Natural killer cell (primary cell): ENCODE measurements at regions not wholly inside any gene's neighbourhood (a gene's known extent, or its start where the extent isn't known, plus 50 kb on each side); places are given as distances from the start of the nearest gene placed in this dataset.

Experiments
- ATAC-seq, 3 donors: fragments of 150-1000 bp in 2 of 3; fragments of 200-7000 bp in 1 of 3; cut with Tn5 transposase; 1 replicate in 1 of 3; 2 replicates in 2 of 3; pipeline ENCODE4 v1.10.0; 2021; ENCODE audit warnings: mild to moderate bottlenecking in 2 of 3, moderate library complexity in 2 of 3
- DNase-seq, 2 donors: peaks; one replicate each; pipeline versions ENCODE4 v3.0.0 to v3.0.0-alpha.2; 2013 to 2021; ENCODE audit warnings: mixed read lengths in 1 of 2
- H3K27ac ChIP-seq: one replicate; pipeline ENCODE4 v1.5.1; 2013; ENCODE audit warnings: mild to moderate bottlenecking, low read length
- H3K27me3 ChIP-seq: one replicate; pipeline ENCODE4 v1.6.1; 2013; ENCODE audit warnings: low read length; ENCODE audit not compliant: control insufficient read depth, insufficient read depth
- H3K36me3 ChIP-seq: one replicate; pipeline ENCODE4 v1.6.1; 2013; ENCODE audit warnings: low read length; ENCODE audit not compliant: control insufficient read depth, insufficient read depth
- H3K4me1 ChIP-seq: one replicate; pipeline ENCODE4 v1.6.1; 2013; ENCODE audit warnings: low read length; ENCODE audit not compliant: control insufficient read depth, insufficient read depth
- H3K4me3 ChIP-seq: one replicate; pipeline ENCODE4 v1.5.1; 2013; ENCODE audit warnings: low read length
- H3K9me3 ChIP-seq: one replicate; pipeline ENCODE4 v1.6.1; 2013; ENCODE audit warnings: low read length; ENCODE audit not compliant: control insufficient read depth, insufficient read depth
- H3K27ac Mint-ChIP-seq, 2 donors: one replicate each; pipeline ENCODE4 v1.8.0; 2022; ENCODE audit warnings: mild to moderate bottlenecking in 2 of 2, mixed read lengths in 2 of 2, moderate library complexity in 1 of 2
- H3K27me3 Mint-ChIP-seq, 2 donors: one replicate each; pipeline ENCODE4 v1.8.0; 2022; ENCODE audit warnings: low read depth in 2 of 2, mixed read lengths in 2 of 2
- H3K36me3 Mint-ChIP-seq: one replicate; pipeline ENCODE4 v1.8.0; 2022; ENCODE audit warnings: mixed read lengths
- H3K4me1 Mint-ChIP-seq, 2 donors: one replicate each; pipeline ENCODE4 v1.8.0; 2022; ENCODE audit warnings: mixed read lengths in 2 of 2
- H3K4me3 Mint-ChIP-seq: one replicate; pipeline ENCODE4 v1.8.0; 2022; ENCODE audit warnings: mild to moderate bottlenecking, moderate library complexity, mixed read lengths
- H3K9me3 Mint-ChIP-seq, 2 donors: one replicate each; pipeline ENCODE4 v1.8.0; 2022; ENCODE audit warnings: mixed read lengths in 2 of 2
- WGBS: methylation state at CpG from one replicate; pipeline ENCODE4 v1.1.7; 2013; ENCODE audit warnings: missing lambda C conversion rate; ENCODE audit not compliant: insufficient coverage; 5-methylcytosine and 5-hydroxymethylcytosine counted together
- intact Hi-C: fragments of 100-400 bp; cut with micrococcal nuclease; formaldehyde crosslinking; loops from one replicate; pipeline ENCODE4 v1.14.2; 2022
- TF ChIP-seq, protein P1 (sequence below): fragments of 200-600 bp; IDR thresholded peaks from one replicate; pipeline ENCODE4 v1.8.0; 2022; ENCODE audit warnings: antibody characterized with exemption

DNA sequence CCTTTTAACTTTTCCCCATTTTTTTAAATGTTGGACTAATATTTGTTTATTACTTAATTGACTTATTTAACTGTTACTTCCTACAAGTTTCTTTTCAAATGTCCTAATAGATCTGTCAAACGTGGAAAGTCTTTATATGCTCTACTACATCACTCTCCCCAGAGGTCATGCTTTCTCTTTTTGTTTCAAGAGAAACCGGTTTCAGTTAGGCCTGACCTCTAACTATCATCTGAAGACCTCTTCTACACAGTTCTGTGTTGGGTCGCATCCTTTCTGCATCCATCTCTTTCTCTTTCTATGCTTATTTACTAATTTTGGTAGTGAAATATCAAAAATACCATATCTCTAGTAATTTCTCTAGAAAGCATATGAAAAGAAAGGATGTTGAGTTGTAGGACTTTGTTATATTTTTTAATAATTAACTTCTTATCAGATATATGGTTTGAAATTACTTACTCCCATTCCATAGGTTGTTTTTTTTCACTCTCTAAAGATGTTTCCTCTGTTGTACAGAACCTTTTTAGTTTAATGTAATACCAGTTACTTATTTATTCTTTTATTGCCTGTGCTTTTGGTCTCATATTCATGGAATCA lies 781.2 kb upstream of the ARPP21 start:
- no peaks in the 10 kb centered on the region for H3K4me1 ChIP-seq
- H3K4me1 Mint-ChIP-seq, result no peaks in the 10 kb centered on the region
- DNase-seq (no peak), ATAC-seq (no peak)
- 73% methylated on average over 2 of the region's 3 CpGs for WGBS
- no peaks in the 10 kb centered on the region for H3K27me3 ChIP-seq
- TF ChIP-seq, protein P1, sequence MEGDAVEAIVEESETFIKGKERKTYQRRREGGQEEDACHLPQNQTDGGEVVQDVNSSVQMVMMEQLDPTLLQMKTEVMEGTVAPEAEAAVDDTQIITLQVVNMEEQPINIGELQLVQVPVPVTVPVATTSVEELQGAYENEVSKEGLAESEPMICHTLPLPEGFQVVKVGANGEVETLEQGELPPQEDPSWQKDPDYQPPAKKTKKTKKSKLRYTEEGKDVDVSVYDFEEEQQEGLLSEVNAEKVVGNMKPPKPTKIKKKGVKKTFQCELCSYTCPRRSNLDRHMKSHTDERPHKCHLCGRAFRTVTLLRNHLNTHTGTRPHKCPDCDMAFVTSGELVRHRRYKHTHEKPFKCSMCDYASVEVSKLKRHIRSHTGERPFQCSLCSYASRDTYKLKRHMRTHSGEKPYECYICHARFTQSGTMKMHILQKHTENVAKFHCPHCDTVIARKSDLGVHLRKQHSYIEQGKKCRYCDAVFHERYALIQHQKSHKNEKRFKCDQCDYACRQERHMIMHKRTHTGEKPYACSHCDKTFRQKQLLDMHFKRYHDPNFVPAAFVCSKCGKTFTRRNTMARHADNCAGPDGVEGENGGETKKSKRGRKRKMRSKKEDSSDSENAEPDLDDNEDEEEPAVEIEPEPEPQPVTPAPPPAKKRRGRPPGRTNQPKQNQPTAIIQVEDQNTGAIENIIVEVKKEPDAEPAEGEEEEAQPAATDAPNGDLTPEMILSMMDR, result no peak
- no peaks in the 10 kb centered on the region for H3K36me3 ChIP-seq
- no peak overlapping the region for H3K4me3 Mint-ChIP-seq
- H3K27me3 Mint-ChIP-seq, result no peaks in the 10 kb centered on the region
- H3K4me3 ChIP-seq, result no peak overlapping the region
- intact Hi-C loops, result no loop called here
- no peaks in the 10 kb centered on the region for H3K36me3 Mint-ChIP-seq
- H3K27ac Mint-ChIP-seq, result no peak overlapping the region
- H3K27ac ChIP-seq, result no peak overlapping the region
- H3K9me3 Mint-ChIP-seq, result peaks cover 8 to 20% of the 10 kb centered on the region in 2 donors
- H3K9me3 ChIP-seq, result no peaks in the 10 kb centered on the region

DNA sequence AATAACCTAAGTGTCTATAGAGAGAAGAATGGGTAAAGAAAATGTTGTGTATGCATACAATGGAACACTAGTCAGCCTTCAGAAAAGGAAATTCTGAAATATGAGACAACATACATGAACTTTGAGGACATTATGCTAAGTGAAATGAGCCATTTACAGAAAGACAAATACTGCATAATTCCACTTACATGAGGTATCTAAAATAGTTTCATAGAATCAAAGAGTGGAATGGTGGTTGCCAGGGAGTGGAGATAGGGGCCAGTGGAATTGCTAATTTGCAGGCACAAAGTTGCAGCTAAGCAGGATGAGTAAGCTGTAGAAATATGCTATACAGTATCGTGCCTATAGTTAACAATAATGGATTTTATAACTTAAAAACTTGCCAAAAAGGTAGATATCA lies 779.6 kb upstream of the ARPP21 start:
- H3K4me1 ChIP-seq, result no peaks in the 10 kb centered on the region
- DNase-seq (no peak), ATAC-seq (no peak)
- Mint-ChIP-seq H3K9me3 (peaks cover 6 to 16% of the 10 kb centered on the region in 2 donors), H3K4me1 (no peaks in the 10 kb centered on the region), H3K4me3 (no peak overlapping the region), H3K27me3 (no peaks in the 10 kb centered on the region), H3K27ac (no peak overlapping the region), H3K36me3 (no peaks in the 10 kb centered on the region)
- intact Hi-C loops, result no loop called here
- TF ChIP-seq, protein P1, result no peak
- WGBS, result no CpG with 5 or more reads among the region's 1 CpG
- no peaks in the 10 kb centered on the region for H3K9me3 ChIP-seq
- no peaks in the 10 kb centered on the region for H3K27me3 ChIP-seq
- H3K36me3 ChIP-seq, result no peaks in the 10 kb centered on the region
- H3K4me3 ChIP-seq, result no peak overlapping the region
- H3K27ac ChIP-seq, result no peak overlapping the region

DNA sequence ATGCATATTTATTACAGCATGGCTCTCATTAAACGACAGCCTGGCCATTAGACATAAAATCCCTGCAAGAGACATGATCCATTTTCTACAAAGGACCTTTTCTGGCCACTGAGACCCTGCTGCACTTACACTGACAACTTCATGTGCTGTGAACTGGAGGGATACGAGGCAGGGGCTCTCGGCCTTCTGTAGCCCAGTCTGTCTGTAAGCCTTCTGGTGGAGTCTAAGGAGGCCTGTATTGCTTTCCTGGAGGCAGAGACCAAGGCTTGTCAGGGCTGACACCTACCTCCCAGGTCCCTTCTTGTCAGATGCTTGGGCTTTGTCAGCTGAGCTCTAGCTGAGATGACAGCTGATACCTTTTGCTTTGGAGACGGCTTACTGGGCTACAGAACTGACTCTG lies 776.9 kb upstream of the ARPP21 start:
- Histone ChIP-seq H3K4me1 (no peaks in the 10 kb centered on the region), H3K4me3 (no peak overlapping the region), H3K27ac (no peak overlapping the region), H3K27me3 (no peaks in the 10 kb centered on the region), H3K36me3 (no peaks in the 10 kb centered on the region), H3K9me3 (no peaks in the 10 kb centered on the region)
- 72% methylated on average over 4 of the region's 4 CpGs for WGBS
- no peak for ATAC-seq
- Mint-ChIP-seq H3K27ac (no peak overlapping the region), H3K27me3 (no peaks in the 10 kb centered on the region), H3K36me3 (no peaks in the 10 kb centered on the region), H3K9me3 (peaks cover 8 to 10% of the 10 kb centered on the region in 2 donors), H3K4me3 (no peak overlapping the region), H3K4me1 (no peaks in the 10 kb centered on the region)
- DNase-seq, result no peak
- TF ChIP-seq, protein P1, result no peak
- intact Hi-C loops, result no loop called here

DNA sequence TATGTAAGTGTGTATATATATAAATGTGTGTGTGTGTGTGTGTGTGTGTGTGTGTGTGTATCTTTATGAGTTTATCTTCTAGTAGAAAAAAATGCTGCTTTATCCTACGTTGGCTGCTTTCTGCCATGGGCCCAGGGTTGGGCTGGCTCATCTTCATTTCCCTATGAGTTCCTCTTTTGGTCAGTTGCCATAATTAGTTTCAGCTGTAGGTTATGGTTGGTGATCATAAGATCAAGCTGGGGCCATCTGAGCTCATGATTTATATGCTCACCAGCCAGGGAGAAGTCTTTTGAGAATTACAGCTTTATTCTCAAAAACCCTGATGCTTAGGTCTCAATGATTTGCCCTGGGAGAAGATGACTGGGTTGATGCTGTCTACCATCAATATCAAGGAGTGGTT lies 775.8 kb upstream of the ARPP21 start:
- Mint-ChIP-seq H3K27me3 (no peaks in the 10 kb centered on the region), H3K27ac (no peak overlapping the region), H3K9me3 (peaks cover 10 to 14% of the 10 kb centered on the region in 2 donors), H3K4me1 (no peaks in the 10 kb centered on the region), H3K36me3 (no peaks in the 10 kb centered on the region), H3K4me3 (no peak overlapping the region)
- intact Hi-C loops, result no loop called here
- no peak for ATAC-seq
- no peak overlapping the region for H3K27ac ChIP-seq
- H3K27me3 ChIP-seq, result no peaks in the 10 kb centered on the region
- no peaks in the 10 kb centered on the region for H3K4me1 ChIP-seq
- WGBS, result 42% methylated on average over 1 of the region's 1 CpG
- DNase-seq, result no peak
- TF ChIP-seq, protein P1, result no peak
- no peaks in the 10 kb centered on the region for H3K9me3 ChIP-seq
- no peak overlapping the region for H3K4me3 ChIP-seq
- no peaks in the 10 kb centered on the region for H3K36me3 ChIP-seq
